GM10266 (cell line): ENCODE measurements at regions not wholly inside any gene's neighbourhood (a gene's known extent, or its start where the extent isn't known, plus 50 kb on each side); places are given as distances from the start of the nearest gene placed in this dataset.

ENCODE experiments used
- DNase-seq: peaks from one replicate; pipeline ENCODE4 v3.0.0; 2012; ENCODE audit errors: extremely low spot score
- TF ChIP-seq, protein P1 (sequence below): IDR thresholded peaks from 2 replicates; pipeline ENCODE4 v1.5.1; 2012; ENCODE audit warnings: mild to moderate bottlenecking, low read depth; ENCODE audit not compliant: control insufficient read depth, insufficient read depth; ENCODE audit errors: missing control alignments

DNA sequence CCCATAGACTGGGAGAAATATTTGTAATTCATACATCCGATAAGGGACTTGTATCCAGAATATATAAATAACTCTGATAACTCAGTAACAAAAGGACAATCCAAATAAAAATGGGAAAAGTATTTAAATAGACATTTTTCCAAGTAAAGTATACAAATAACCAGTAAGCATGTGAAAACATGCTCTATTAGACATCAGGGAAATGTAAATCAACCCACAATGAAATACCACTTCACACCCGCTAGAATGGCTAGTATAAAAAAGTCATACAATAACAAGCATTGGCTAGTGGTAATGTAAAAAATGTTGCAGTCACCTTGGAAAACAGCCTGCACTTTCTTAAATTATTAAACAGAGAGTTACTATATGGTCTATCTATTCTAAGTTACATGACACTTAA lies 650.7 kb downstream of the C12orf50 start:
- TF ChIP-seq, protein P1, sequence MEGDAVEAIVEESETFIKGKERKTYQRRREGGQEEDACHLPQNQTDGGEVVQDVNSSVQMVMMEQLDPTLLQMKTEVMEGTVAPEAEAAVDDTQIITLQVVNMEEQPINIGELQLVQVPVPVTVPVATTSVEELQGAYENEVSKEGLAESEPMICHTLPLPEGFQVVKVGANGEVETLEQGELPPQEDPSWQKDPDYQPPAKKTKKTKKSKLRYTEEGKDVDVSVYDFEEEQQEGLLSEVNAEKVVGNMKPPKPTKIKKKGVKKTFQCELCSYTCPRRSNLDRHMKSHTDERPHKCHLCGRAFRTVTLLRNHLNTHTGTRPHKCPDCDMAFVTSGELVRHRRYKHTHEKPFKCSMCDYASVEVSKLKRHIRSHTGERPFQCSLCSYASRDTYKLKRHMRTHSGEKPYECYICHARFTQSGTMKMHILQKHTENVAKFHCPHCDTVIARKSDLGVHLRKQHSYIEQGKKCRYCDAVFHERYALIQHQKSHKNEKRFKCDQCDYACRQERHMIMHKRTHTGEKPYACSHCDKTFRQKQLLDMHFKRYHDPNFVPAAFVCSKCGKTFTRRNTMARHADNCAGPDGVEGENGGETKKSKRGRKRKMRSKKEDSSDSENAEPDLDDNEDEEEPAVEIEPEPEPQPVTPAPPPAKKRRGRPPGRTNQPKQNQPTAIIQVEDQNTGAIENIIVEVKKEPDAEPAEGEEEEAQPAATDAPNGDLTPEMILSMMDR, result no peak

DNA sequence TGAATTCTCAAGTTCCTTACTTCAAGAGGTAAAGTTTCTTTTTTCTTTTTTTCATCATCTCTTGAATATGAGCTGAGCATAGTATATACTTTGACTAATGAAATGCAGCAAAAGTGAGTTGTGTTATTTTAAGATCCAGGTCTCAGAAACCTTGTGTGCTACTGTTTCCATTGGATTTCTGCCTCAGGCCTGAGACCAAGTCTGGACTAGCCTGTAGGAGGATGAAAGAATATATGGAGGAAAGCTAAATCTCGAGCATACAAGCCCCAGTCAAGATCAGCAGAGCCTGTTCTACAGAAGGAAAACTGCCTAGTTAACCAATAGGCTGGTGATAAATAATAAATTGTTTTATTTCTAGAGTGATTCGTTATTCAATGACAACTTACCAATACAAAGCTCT lies 652.5 kb downstream of the C12orf50 start:
- no peak for DNase-seq
- TF ChIP-seq, protein P1, result no peak

More for the DNA sequence above, 650.7 kb downstream of the C12orf50 start:
- no peak for DNase-seq

DNA sequence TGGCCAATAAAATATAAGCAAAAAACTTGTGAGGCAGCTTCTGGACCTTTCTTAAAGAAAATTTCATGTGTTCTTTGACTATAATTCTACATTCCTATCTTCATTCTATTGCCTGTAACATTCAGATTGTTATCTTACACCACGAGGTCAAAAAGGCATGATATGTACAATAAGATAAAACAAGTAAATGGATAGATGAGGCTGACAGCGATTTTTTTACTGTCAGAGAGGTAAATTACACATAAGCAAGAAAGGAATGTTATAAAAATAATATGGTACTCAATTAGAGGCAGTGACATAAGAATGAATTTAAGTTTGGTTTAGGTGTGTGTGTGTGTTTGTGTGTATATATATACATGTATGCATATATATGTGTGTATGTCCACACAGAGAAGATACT lies 660.0 kb downstream of the C12orf50 start:
- TF ChIP-seq, protein P1, result no peak
- no peak for DNase-seq

DNA sequence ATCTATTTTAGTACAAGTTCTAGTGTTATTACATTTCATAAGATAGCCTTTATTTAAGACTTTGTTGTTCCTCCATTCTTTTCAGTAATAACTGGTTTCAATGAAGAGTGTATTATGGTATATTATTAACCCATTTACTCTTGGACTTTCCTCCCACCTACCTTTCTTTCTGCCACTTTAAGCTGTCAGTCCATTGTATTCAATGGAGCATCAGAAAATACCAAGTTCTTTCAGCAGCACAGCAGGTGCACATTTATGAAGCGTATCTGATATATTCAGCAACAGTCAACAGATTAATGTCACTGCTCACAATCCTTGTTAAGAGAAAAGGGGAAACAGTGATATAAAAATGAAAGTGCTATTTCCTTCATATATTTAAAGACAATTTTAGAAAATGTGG lies 660.9 kb downstream of the C12orf50 start:
- DNase-seq, result no peak

DNA sequence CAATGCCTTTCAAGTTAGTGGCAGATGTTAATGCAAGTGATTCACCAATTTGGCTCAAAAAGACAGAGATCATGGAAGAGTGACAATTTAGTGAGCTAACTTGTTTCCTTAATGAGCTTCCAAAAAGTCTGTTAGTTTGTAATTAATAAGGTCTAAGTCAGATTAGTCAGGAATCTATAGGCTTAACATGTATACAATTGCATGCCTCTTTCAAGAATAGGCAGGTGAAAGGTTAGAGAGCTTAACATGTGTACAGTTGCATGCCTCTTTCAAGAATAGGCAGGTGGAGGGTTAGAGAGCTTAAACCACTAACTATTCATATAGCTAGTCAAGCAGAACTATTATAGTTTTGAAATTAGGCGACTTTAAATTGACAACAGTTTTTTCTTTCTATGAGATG lies 663.8 kb downstream of the C12orf50 start:
- no peak for DNase-seq
- TF ChIP-seq, protein P1, result no peak

More for the DNA sequence above, 660.9 kb downstream of the C12orf50 start:
- TF ChIP-seq, protein P1, result no peak

DNA sequence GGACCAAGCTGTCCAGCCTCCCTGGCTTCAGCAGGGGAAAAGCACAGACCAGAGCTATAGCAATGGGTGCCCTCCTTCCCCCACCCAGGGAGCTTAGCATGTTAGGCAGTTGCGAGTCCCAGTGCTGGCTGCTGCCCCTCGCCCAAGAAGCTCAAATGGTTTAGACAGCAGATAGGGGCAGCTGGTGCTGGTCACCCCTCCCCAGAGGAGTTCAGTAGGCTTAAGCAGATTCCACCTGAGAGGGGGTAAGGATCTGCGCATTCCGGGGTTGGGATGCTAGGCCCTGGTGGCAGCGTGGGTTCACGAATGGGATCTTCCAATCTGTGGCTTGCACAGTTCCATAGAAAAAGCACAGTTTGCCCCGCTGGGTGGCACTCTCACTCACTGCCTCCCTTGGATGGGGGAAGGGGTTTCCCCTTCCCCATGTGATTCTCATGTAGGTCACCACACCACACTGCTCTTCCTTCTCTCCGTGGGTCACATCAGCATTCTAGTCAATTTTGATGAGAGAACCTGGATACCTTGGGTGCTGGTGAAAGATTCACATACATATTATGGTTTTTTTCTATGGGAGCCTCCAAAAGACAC lies 665.6 kb downstream of the C12orf50 start:
- TF ChIP-seq, protein P1, result no peak
- no peak for DNase-seq

DNA sequence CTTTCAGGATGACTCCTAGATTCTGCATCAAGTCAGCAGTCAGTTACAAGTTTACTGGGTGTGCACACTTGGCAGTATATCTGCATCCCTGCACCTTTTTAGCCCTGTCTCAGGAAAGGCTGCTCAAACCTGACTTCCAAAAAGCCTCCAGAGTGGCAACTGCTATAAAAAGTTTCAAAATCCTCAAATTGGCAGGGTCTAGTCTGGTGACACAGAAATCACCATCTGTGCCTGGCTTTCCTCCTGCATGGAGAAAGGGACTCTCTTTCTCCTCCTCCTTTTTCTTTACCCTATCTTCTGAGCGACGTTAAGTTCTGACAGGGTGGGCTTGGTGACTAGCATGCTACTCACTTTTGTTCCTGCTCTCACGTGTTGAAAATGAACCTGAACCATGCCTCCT lies 679.5 kb downstream of the C12orf50 start:
- TF ChIP-seq, protein P1, result no peak
- DNase-seq, result no peak
